ENCODE measurements at regions not wholly inside any gene's neighbourhood (a gene's known extent, or its start where the extent isn't known, plus 50 kb on each side); places are given as distances from the start of the nearest gene placed in this dataset.

GRCh38 chr11:95363164-95363563 is 132.2 kb upstream of the SESN3 start:
- no peak for TF ChIP-seq CTCF (conservative IDR thresholded peaks at IDR 0.05 in 1 of 2, IDR thresholded peaks at IDR 0.05 in 1 of 2; ENCODE audit: low read depth in 1 of 2, low read length in 2 of 2)
- TF ChIP-seq EZH2 (IDR thresholded peaks at IDR 0.05; ENCODE audit: low read length, missing control alignments): no peak
